MV-4-11 (cell line): ENCODE measurements at regions not wholly inside any gene's neighbourhood (a gene's known extent, or its start where the extent isn't known, plus 50 kb on each side); places are given as distances from the start of the nearest gene placed in this dataset.
"Not testable (repeated sequence)": the region's sequence is repeated elsewhere in the genome, so short reads cannot be mapped to it uniquely, and the experiment has no call there.

Experiments used
- DNase-seq: peaks from one replicate; lab custom pipeline; 2025; lab: John Stamatoyannopoulos, UW

DNA sequence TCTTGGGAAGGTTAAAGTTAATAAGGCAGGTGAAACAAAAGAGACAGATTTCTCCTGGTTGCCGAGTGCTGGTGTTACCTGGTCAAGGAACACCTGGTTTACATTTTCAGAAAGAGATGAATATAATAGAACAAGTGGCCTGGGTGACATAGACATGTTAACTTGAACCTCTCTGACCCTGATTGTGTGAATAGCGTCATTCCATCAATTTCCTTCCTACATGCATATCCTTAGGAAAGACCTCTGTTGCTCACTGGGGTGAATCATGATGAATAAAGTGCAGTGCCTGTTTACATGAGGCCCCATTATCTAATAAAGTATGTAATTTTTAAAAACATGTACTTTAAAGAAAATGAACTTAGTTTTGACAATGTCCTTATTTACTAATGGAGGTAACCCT, 1822.9 kb upstream of the FLRT2 start:
- DNase-seq = no peak

DNA sequence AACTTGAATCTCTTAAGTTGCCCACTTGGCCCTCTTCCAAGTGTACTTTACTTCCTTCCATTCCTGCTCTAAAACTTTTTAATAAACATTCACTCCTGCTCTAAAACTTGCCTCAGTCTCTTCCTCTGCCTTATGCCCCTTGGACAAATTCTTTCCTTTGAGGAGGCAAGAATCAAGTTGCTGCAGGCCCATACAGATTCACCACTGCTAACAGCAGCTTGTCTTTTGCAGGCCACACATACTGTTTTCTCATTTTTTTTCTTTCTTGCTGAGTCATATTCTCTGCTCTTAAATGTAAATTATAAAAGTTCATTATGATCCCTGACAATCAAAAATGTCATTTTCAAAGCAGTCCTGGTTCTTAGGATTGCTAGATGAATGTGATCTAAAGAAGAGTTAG, 1820.8 kb upstream of the FLRT2 start:
- no peak for DNase-seq

DNA sequence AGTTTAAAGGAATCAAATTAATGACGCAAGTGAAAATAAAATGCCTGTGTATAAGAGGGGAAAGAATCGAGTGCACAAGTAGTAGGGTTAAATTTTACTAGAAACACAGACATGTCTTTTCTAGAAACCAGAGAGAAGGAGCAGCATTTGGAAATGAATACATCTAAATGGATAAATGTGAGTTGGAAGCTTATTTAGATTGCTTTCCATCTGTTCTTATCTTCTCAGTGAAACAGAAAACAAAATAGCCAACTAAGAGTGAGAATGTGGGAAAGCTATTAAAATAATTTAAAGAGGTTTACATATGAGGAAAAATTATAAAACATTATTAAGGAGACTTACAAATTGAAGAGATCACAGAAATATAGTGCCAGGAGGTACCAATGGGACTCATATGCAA, 1818.9 kb upstream of the FLRT2 start:
- no peak for DNase-seq

DNA sequence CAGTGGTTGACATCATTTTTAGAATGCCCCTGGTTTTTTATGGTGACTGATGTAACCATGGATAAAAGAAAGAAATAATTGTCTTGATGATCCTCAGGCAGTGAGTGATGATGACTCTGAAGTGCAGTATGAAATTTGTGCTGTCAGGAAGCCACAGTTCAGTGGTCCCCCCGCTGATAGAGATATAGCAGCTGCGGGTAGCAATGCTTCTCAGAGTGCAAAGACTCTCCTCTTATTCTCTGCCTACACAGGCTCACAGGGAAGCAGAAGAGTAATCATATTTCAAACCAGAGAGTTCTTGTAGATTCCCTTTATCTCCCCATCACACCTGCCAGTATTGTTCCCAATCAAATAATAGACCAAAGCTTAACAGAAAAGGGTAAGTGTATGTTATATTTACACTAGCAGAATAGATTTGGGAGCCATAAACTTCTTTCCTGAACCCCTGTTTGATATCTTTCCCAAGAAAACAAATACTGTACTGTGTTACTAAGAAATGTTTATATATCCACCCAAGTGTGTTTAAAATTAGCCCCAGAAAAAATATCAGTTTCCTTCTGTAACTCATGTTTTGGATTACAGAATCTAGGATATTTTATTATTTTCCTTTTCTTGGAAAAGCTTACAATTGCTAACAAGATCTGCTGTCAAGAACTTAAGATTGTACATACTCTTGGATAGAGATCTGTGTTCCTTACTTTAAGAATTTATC, 1817.4 kb upstream of the FLRT2 start:
- DNase-seq = no peak

DNA sequence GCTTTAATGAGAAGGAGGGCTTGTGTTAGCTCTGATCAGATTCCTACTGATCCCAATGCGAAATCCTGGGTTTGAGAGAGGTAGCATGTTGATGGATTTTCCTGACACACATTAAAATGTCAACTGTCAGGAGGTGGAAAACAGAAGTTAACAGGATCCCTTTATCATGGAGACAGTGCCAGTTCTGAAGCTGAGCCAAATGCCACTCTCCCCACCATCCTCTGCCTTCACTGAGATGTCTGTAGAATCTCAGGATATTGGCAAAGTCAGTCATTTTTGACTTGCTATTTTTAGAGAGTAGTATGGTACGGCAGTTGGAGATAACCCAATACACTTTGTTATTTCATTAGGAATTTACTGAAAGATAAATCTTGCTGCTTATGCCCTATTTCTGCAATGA, 1816.2 kb upstream of the FLRT2 start:
- no peak for DNase-seq

- DNase-seq = no peak
These were observed 1815.8 kb upstream of the FLRT2 start for GRCh38 chr14:83714151-83714550.

- not testable (repeated sequence) for DNase-seq
These were observed 1810.5 kb upstream of the FLRT2 start for GRCh38 chr14:83719435-83719834.

- DNase-seq = no peak
These were observed 1796.3 kb upstream of the FLRT2 start for GRCh38 chr14:83733670-83734069.

DNA sequence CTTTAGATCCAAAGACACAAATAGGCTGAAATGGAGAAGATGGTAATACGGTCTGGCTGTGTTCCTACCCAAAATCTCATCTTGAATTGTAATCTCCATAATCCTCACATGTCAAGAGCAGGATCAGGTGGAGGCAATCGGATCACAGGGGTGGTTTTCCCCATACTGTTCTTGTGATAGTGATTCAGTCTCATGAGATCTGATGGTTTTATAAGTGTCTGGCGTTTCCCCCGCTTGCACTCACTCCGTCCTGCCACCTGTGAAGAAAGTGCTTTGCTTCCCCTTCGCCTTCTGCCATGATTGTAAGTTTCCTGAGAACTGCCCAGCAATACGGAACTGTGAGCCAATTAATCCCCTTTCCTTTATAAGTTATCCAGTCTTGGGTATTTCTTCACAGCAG, 1795.5 kb upstream of the FLRT2 start:
- DNase-seq = no peak

GRCh38 chr14:83741269-83741668, 1788.7 kb upstream of the FLRT2 start:
- no peak for DNase-seq

- DNase-seq = no peak
These were observed 1785.7 kb upstream of the FLRT2 start for GRCh38 chr14:83744224-83744623.

DNA sequence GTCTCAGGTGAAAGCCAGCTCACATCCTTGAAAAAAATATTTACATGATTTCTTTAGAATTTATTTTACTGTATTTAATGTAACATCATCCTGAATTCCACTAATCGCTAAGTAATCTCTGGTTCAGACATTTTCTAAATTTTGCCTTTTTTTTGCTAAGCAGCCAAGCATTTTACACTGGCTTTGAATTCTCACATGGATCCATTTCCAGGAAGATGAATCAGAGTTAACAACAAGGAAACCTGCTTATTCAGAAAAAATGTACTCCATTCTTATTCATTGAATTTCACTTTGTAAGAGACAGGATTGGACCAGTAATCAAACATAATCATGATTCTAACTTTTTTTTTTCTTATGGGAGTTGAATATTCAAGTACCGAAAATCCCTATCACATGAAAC, 1785.1 kb upstream of the FLRT2 start:
- DNase-seq = no peak

GRCh38 chr14:83746336-83746735, 1783.6 kb upstream of the FLRT2 start:
- DNase-seq = no peak

DNA sequence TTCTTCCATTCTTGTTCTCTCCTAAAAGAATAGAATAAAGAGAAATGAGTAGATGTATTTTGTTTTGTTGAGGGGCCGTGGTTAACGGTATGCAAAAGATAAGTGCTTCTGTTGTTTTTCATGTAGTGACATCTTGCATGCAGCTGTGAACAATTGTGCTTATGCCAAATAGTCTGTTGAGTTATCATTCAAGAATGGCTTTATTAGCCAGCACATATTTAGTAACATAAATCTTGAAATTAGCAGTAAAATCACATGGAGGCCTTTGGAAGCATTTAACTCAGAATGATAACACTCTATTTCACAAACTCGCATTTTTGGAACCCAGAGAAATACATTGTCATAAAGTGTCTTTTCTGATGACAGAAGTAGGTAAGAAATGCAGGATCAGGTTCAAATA, 1772.0 kb upstream of the FLRT2 start:
- no peak for DNase-seq

GRCh38 chr14:83764656-83765599, 1765.0 kb upstream of the FLRT2 start:
- DNase-seq = no peak

GRCh38 chr14:83777516-83777915, 1752.4 kb upstream of the FLRT2 start:
- no peak for DNase-seq

DNA sequence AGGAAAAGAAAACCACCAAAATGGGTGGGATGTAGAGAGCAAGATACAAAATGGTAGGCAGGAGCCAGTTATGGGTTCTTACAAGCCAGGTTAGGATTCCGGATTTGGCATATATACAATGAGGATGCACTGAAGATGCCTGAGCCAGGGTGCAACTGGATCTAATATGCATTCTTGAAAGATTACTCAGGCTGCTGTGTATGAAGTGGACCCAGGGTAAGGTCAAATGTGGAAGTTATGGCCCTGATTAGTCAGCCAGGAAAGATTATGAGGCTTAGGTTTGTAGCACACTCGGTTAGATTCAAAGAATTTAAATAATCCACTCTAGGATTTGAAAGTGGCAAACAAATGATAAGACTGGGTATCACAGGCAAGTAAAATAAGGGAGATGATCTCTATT, 1750.7 kb upstream of the FLRT2 start:
- DNase-seq = peak; percentile 1

DNA sequence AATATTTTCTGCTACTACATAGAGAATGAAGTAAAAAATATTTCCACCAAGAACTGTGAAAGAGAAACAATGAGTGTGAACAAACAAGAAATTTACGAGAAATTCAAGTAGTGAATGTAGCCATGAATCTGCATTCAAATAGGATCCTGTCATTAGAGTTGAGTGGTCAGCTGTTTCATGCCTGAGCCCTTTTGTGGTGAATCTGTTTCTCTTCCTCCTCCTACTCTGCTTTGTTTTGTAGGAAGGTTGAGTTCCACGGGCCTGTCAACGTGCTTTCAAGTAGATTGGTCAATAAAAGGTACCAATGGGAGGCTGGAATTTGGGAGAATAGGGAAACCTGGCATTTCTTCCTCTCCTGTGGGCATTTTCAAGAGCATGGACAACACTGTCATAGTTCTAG, 1749.6 kb upstream of the FLRT2 start:
- no peak for DNase-seq

GRCh38 chr14:83798421-83798820, 1731.5 kb upstream of the FLRT2 start:
- no peak for DNase-seq

GRCh38 chr14:83799233-83799632, 1730.7 kb upstream of the FLRT2 start:
- DNase-seq = no peak

DNA sequence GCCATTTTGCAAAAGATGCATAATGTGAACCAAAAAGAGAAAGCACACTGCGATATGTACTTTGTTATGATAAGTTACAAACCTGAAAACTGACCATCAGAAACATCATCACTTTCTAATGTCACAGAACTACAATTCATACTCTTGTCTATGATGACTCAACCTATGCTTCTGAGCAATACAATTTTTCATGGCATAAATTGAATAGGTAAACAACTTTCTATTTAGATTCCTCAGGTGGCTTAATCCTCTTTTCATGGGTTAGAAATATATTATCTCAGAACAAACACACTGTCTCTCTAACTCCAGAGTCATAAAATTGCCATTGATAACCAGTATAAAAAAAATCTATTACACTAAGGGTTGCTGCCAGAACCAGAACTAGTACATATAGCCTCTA, 1715.0 kb upstream of the FLRT2 start:
- no peak for DNase-seq

GRCh38 chr14:83816761-83817160, 1713.2 kb upstream of the FLRT2 start:
- DNase-seq = no peak

GRCh38 chr14:83825843-83826242, 1704.1 kb upstream of the FLRT2 start:
- no peak for DNase-seq
